HepG2 (cell line): ENCODE measurements at regions not wholly inside any gene's neighbourhood (a gene's known extent, or its start where the extent isn't known, plus 50 kb on each side); places are given as distances from the start of the nearest gene placed in this dataset.

Source experiments
- ATF7 ChIP-seq, 2 experiments: fragments of 450-650 bp in 1 of 2; sonication (generic) in 1 of 2; formaldehyde crosslinking in 1 of 2; IDR thresholded peaks; 2 replicates each; pipeline versions ENCODE4 v1.4.0 to v1.6.1; 2016 to 2020; ENCODE audit warnings: antibody characterized with exemption in 1 of 2, mild to moderate bottlenecking in 1 of 2, missing genetic modification reagents in 1 of 2
- BRD4 ChIP-seq: sonication (generic); formaldehyde crosslinking; IDR thresholded peaks from 2 replicates; pipeline ENCODE4 v1.4.0; 2020; ENCODE audit warnings: missing genetic modification reagents
- MXI1 ChIP-seq: IDR thresholded peaks from 3 replicates; pipeline ENCODE4 v1.6.1; 2012; ENCODE audit warnings: low read depth, low read length, inconsistent platforms, borderline replicate concordance
- YY1 ChIP-seq: IDR thresholded peaks from 2 replicates; pipeline ENCODE4 v1.6.1; 2011; ENCODE audit warnings: low read length, low read depth, moderate library complexity, mild to moderate bottlenecking; ENCODE audit not compliant: insufficient read depth, insufficient replicate concordance
- ZFX ChIP-seq: sonication (generic); formaldehyde crosslinking; IDR thresholded peaks from 2 replicates; pipeline ENCODE4 v1.4.0; 2020; ENCODE audit warnings: mild to moderate bottlenecking, low read depth, missing genetic modification reagents, moderate library complexity
- ZNF280B ChIP-seq: sonication (generic); formaldehyde crosslinking; IDR thresholded peaks from 2 replicates; pipeline ENCODE4 v1.5.0; 2020; ENCODE audit warnings: missing genetic modification reagents, mild to moderate bottlenecking, borderline replicate concordance

GRCh38 chr5:15304066-15304731, 195.8 kb upstream of the FBXL7 start:
- no peak for TF ChIP-seq ZFX (CRISPR knock-in tag)
- no peak for TF ChIP-seq BRD4 (CRISPR knock-in tag)
- no peak for TF ChIP-seq MXI1
- no peak for TF ChIP-seq YY1
- TF ChIP-seq ATF7 (IDR thresholded peaks at IDR 0.05): no peak
- no peak for TF ChIP-seq ATF7 (CRISPR knock-in tag; IDR thresholded peaks at IDR 0.05)
- TF ChIP-seq ZNF280B (CRISPR knock-in tag): no peak
